Erythroblast (primary cell): ENCODE measurements at regions not wholly inside any gene's neighbourhood (a gene's known extent, or its start where the extent isn't known, plus 50 kb on each side); places are given as distances from the start of the nearest gene placed in this dataset.

Experiments used
- GATA1 ChIP-seq: IDR thresholded peaks from 2 replicates; pipeline ENCODE4 v1.6.1; 2011; ENCODE audit warnings: low read depth, mild to moderate bottlenecking, control low read depth, low read length, moderate library complexity
- POLR2A ChIP-seq: IDR thresholded peaks from 2 replicates; pipeline ENCODE4 v1.6.1; 2011; ENCODE audit warnings: mild to moderate bottlenecking, low read length

GRCh38 chr7:124120911-124121310, 88.0 kb upstream of the TMEM229A start:
- TF ChIP-seq POLR2A (no peak), GATA1 (no peak)
